IMR-90 (cell line): ENCODE measurements at regions not wholly inside any gene's neighbourhood (a gene's known extent, or its start where the extent isn't known, plus 50 kb on each side); places are given as distances from the start of the nearest gene placed in this dataset.
A peak's percentile ranks its signal among the peaks of the same experiment; 100 is the strongest.

Experiments
- ATAC-seq: fragments of 200-7000 bp; cut with Tn5 transposase; 2 replicates; pipeline ENCODE4 v1.9.1; 2020; ENCODE audit warnings: low read depth, mild to moderate bottlenecking, moderate library complexity
- BruUV-seq: library from RNA; stranded (reverse); fragments of 400-500 nt; replicated peaks from 2 replicates; lab custom pipeline; 2021; lab: Mats Ljungman, UMichigan
- CTCF ChIA-PET: fragments of 300-600 bp; formaldehyde crosslinking; extraction: SDS; loops from one replicate; lab custom pipeline; 2021; ENCODE audit warnings: antibody characterized with exemption; lab: Yijun Ruan, JAX
- POLR2A ChIA-PET: fragments of 300-600 bp; sonication (Branson Sonifier 250); formaldehyde crosslinking; loops from one replicate; lab custom pipeline; 2022; ENCODE audit warnings: antibody characterized with exemption; ENCODE audit not compliant: unreplicated experiment; lab: Charles Lee
- DNase-seq: peaks from one replicate; pipeline ENCODE4 v3.0.0; 2013
- H2AFZ ChIP-seq: replicated peaks from 2 replicates; pipeline ENCODE3; 2013; ENCODE audit warnings: low read length, mild to moderate bottlenecking; ENCODE audit not compliant: poor library complexity
- H2AK5ac ChIP-seq: 2 replicates; pipeline ENCODE4 v1.6.1; 2013; ENCODE audit warnings: low read depth, low read length, inconsistent platforms
- H2AK9ac ChIP-seq: replicated peaks from 2 replicates; pipeline ENCODE3; 2013; ENCODE audit warnings: mild to moderate bottlenecking, low read depth, low read length, moderate library complexity; ENCODE audit not compliant: poor library complexity
- H2BK120ac ChIP-seq: 2 replicates; pipeline ENCODE4 v1.6.1; 2013; ENCODE audit warnings: low read depth, low read length, inconsistent platforms
- H2BK15ac ChIP-seq: 3 replicates; pipeline ENCODE4 v1.6.1; 2013; ENCODE audit warnings: low read depth, low read length, inconsistent platforms
- H2BK20ac ChIP-seq: 2 replicates; pipeline ENCODE4 v1.6.1; 2013; ENCODE audit warnings: low read depth, mild to moderate bottlenecking, inconsistent platforms, low read length, moderate library complexity
- H2BK5ac ChIP-seq: 2 replicates; pipeline ENCODE4 v1.6.1; 2013; ENCODE audit warnings: mild to moderate bottlenecking, low read depth, low read length, inconsistent platforms; ENCODE audit not compliant: poor library complexity, severe bottlenecking
- H3K14ac ChIP-seq: replicated peaks from 2 replicates; pipeline ENCODE4 v1.6.1; 2013; ENCODE audit warnings: low read depth, low read length, inconsistent platforms
- H3K18ac ChIP-seq: 2 replicates; pipeline ENCODE4 v1.6.1; 2013; ENCODE audit warnings: low read depth, low read length, control low read depth
- H3K23ac ChIP-seq: 2 replicates; pipeline ENCODE4 v1.6.1; 2013; ENCODE audit warnings: low read depth, low read length, inconsistent platforms
- H3K27ac ChIP-seq: 2 replicates; pipeline ENCODE4 v1.5.1; 2013; ENCODE audit warnings: mild to moderate bottlenecking, control low read depth, low read length; ENCODE audit not compliant: insufficient read depth
- H3K27me3 ChIP-seq: 2 replicates; pipeline ENCODE4 v1.6.1; 2013; ENCODE audit warnings: low read length; ENCODE audit not compliant: control insufficient read depth, insufficient read depth
- H3K36me3 ChIP-seq: 2 replicates; pipeline ENCODE4 v1.6.1; 2013; ENCODE audit warnings: low read length, mixed read lengths; ENCODE audit not compliant: control insufficient read depth, insufficient read depth
- H3K4ac ChIP-seq: 2 replicates; pipeline ENCODE4 v1.6.1; 2013; ENCODE audit warnings: low read depth, low read length, inconsistent platforms
- H3K4me1 ChIP-seq: 2 replicates; pipeline ENCODE4 v1.6.1; 2013; ENCODE audit warnings: low read length, mixed read lengths; ENCODE audit not compliant: control insufficient read depth, insufficient read depth
- H3K4me2 ChIP-seq: 2 replicates; pipeline ENCODE4 v1.6.1; 2013; ENCODE audit warnings: low read depth, mild to moderate bottlenecking, control low read depth, low read length, moderate library complexity
- H3K4me3 ChIP-seq: 2 replicates; pipeline ENCODE4 v1.5.1; 2013; ENCODE audit warnings: low read depth, mild to moderate bottlenecking, control low read depth, low read length, moderate library complexity; ENCODE audit not compliant: insufficient read depth
- H3K56ac ChIP-seq: 2 replicates; pipeline ENCODE4 v1.6.1; 2013; ENCODE audit warnings: low read length, inconsistent platforms; ENCODE audit not compliant: insufficient read depth; ENCODE audit errors: extremely low read depth
- H3K79me1 ChIP-seq, 2 experiments: 2 replicates each; pipeline ENCODE4 v1.6.1; 2013; ENCODE audit warnings: low read length in 2 of 2, inconsistent platforms in 1 of 2, low read depth in 1 of 2
- H3K9ac ChIP-seq: 2 replicates; pipeline ENCODE4 v1.6.1; 2013; ENCODE audit warnings: low read depth, low read length, control low read depth
- H3K9me1 ChIP-seq: 2 replicates; pipeline ENCODE4 v1.6.1; 2013; ENCODE audit warnings: low read length, inconsistent platforms; ENCODE audit not compliant: insufficient read depth
- H3K9me3 ChIP-seq: 2 replicates; pipeline ENCODE4 v1.6.1; 2013; ENCODE audit warnings: low read length; ENCODE audit not compliant: control insufficient read depth, insufficient read depth
- H4K20me1 ChIP-seq: 2 replicates; pipeline ENCODE4 v1.6.1; 2013; ENCODE audit warnings: low read length, inconsistent platforms; ENCODE audit not compliant: insufficient read depth
- H4K5ac ChIP-seq: 2 replicates; pipeline ENCODE4 v1.6.1; 2013; ENCODE audit warnings: mild to moderate bottlenecking, low read depth, low read length, control low read depth
- H4K8ac ChIP-seq, 2 experiments: 2 replicates each; pipeline ENCODE4 v1.6.1; 2013; ENCODE audit warnings: low read depth in 2 of 2, low read length in 2 of 2, control low read depth in 1 of 2, inconsistent platforms in 1 of 2
- H4K91ac ChIP-seq: 2 replicates; pipeline ENCODE4 v1.6.1; 2013; ENCODE audit warnings: low read depth, low read length, inconsistent platforms; ENCODE audit not compliant: insufficient read depth
- CEBPB ChIP-seq: IDR thresholded peaks from 2 replicates; pipeline ENCODE4 v1.6.1; 2012; ENCODE audit warnings: low read depth, low read length, improper control_type of control experiment
- RAD21 ChIP-seq: IDR thresholded peaks from 2 replicates; pipeline ENCODE4 v1.6.1; 2012; ENCODE audit warnings: low read length, improper control_type of control experiment
- WGBS, 2 experiments: methylation state at CpG; one replicate each; pipeline versions ENCODE4 v1.1.5 to v1.1.7; 2013; ENCODE audit warnings: missing lambda C conversion rate in 2 of 2; ENCODE audit not compliant: insufficient read length in 1 of 2; ENCODE audit errors: extremely low coverage in 2 of 2; 5-methylcytosine and 5-hydroxymethylcytosine counted together
- dilution Hi-C: fragments of 300-500 bp; cut with HindIII; formaldehyde crosslinking; loops from one replicate; pipeline ENCODE4 v1.14.3; 2018; ENCODE audit warnings: low sequenced_read_pairs; ENCODE audit not compliant: unreplicated experiment
- in situ Hi-C: fragments of 300-500 bp; cut with MboI; formaldehyde crosslinking; loops from 3 replicates; pipeline ENCODE4 v1.14.3; 2019; ENCODE audit warnings: low sequenced_read_pairs, inconsistent platforms, mixed read lengths
- intact Hi-C: fragments of 100-400 bp; cut with micrococcal nuclease; formaldehyde crosslinking; loops from 2 replicates; pipeline ENCODE4 v1.10.0; 2022

DNA sequence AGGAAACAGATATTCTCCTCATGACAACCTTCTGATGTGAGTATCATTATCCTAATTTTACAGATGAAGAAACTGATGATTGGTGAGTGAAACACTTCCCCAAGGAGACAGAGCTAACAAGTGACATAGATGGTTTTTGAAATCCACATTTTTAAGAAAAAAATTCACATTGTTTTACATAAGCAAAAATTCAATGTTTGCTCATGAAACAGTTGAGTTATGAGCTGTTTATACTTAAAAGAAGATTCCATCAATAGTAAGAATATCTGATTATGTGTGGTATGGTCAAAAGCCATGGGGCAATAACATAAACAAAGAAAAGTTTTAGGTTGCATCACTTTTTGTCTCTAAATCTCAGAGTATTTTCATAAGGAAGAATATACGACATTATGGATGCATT, 167.9 kb upstream of the PAPPA start:
- DNase-seq: no peak
- POLR2A ChIA-PET: no interaction called here
- in situ Hi-C loops: no loop called here

More for the DNA sequence above, 167.9 kb upstream of the PAPPA start:
- H4K91ac ChIP-seq: no peak overlapping the region
- H3K23ac ChIP-seq: no peak overlapping the region
- no peak overlapping the region for H3K4ac ChIP-seq
- H3K4me1 ChIP-seq: peaks cover 13% of the 10 kb centered on the region
- no peaks in the 10 kb centered on the region for H3K27me3 ChIP-seq
- intact Hi-C loops: no loop called here
- peak overlapping the region; percentile 88 for H2BK5ac ChIP-seq
- peak overlapping the region; percentile 99 for H3K18ac ChIP-seq
- no peak overlapping the region for H3K4me2 ChIP-seq
- 0 out of 2 replicates have a peak, but pooled peaks cover 4% of the 10 kb centered on the region for H3K9me1 ChIP-seq
- H3K79me1 ChIP-seq: no peaks in the 10 kb centered on the region
- no peak overlapping the region for H2BK20ac ChIP-seq
- peak; percentile 53 for ATAC-seq
- no peak overlapping the region for H2BK120ac ChIP-seq
- WGBS, 2 experiments: no CpG with 5 or more reads among the region's 1 CpG
- H2AFZ ChIP-seq: no peak overlapping the region
- CTCF ChIA-PET: no interaction called here
- no peaks in the 10 kb centered on the region for H3K9me3 ChIP-seq
- H3K56ac ChIP-seq: no peak overlapping the region
- H2AK9ac ChIP-seq: no peak overlapping the region
- H4K20me1 ChIP-seq: no peaks in the 10 kb centered on the region
- peak overlapping the region; percentile 77; the same call in 1 of the 2 replicates for H3K27ac ChIP-seq
- no peak overlapping the region for H3K14ac ChIP-seq
- peak overlapping the region; percentile 99; the same call in 1 of the 2 replicates for H4K5ac ChIP-seq
- no peak overlapping the region for H2BK15ac ChIP-seq
- no peak overlapping the region for H3K9ac ChIP-seq
- TF ChIP-seq CEBPB (peak; percentile 47; the same call in 1 of the 2 replicates), RAD21 (no peak)
- no peaks in the 10 kb centered on the region; the same call in 1 of the 2 replicates for H3K36me3 ChIP-seq
- peak overlapping the region in 1 of 2 experiments; percentile 56; a peak in 1 of 4 replicates for H4K8ac ChIP-seq
- no TSS peak for BruUV-seq
- dilution Hi-C loops: no loop called here
- H3K4me3 ChIP-seq: no peak overlapping the region
- no peak overlapping the region for H2AK5ac ChIP-seq
